Body of pancreas (tissue), 4 donors: ENCODE measurements at regions not wholly inside any gene's neighbourhood (a gene's known extent, or its start where the extent isn't known, plus 50 kb on each side); places are given as distances from the start of the nearest gene placed in this dataset.

ENCODE experiments used
- ATAC-seq: fragments of 150-250 bp; one replicate; pipeline ENCODE4 v1.9.1; 2016
- DNase-seq, 4 donors: peaks; one replicate each; pipeline ENCODE4 v3.0.0-alpha.2; 2019
- H3K27ac ChIP-seq, 4 donors: fragments of 200-600 bp; sonication (generic); 1 replicate in 3 of 4; 2 replicates in 1 of 4; pipeline versions ENCODE4 v1.5.1 to v1.6.1; 2016 to 2019; ENCODE audit warnings: mild to moderate bottlenecking in 1 of 4, mixed read lengths in 1 of 4, moderate library complexity in 1 of 4
- H3K27me3 ChIP-seq, 2 donors: fragments of 200-600 bp; sonication (generic); one replicate each; pipeline ENCODE4 v1.6.0; 2016; ENCODE audit warnings: mild to moderate bottlenecking in 1 of 2
- H3K36me3 ChIP-seq, 2 donors: fragments of 200-600 bp; sonication (generic); replicated peaks in 1 of 2; 2 replicates each; pipeline ENCODE4 v1.5.1; 2016; ENCODE audit warnings: low read depth in 2 of 2; ENCODE audit not compliant: insufficient read depth in 1 of 2
- H3K4me1 ChIP-seq: fragments of 200-600 bp; sonication (generic); one replicate; pipeline ENCODE4 v1.6.0; 2016
- H3K4me3 ChIP-seq, 2 donors: fragments of 200-600 bp; sonication (generic); 1 replicate in 1 of 2; 2 replicates in 1 of 2; pipeline ENCODE4 v1.5.1; 2016 to 2019
- H3K9me3 ChIP-seq, 3 donors: fragments of 200-600 bp; sonication (generic); 1 replicate in 2 of 3; 2 replicates in 1 of 3; pipeline ENCODE4 v1.5.1; 2016
- POLR2A ChIP-seq, 3 donors: fragments of 450-650 bp; IDR thresholded peaks; one replicate each; pipeline ENCODE4 v1.6.1; 2016; ENCODE audit warnings: antibody characterized with exemption in 3 of 3, mild to moderate bottlenecking in 2 of 3
- WGBS, 2 donors: methylation state at CpG; one replicate each; pipeline ENCODE4 v1.1.5; 2017; 5-methylcytosine and 5-hydroxymethylcytosine counted together
- intact Hi-C: fragments of 100-400 bp; cut with DNase I; formaldehyde crosslinking; loops from one replicate; pipeline ENCODE4 v1.15.1; 2023
- TF ChIP-seq, protein P1 (sequence below), 7 experiments: fragments of 450-650 bp in 4 of 7; fragments of 200-600 bp in 3 of 7; sonication (generic) in 3 of 7; IDR thresholded peaks; one replicate each; pipeline ENCODE4 v1.5.1; 2016 to 2019; ENCODE audit warnings: antibody characterized with exemption in 7 of 7

DNA sequence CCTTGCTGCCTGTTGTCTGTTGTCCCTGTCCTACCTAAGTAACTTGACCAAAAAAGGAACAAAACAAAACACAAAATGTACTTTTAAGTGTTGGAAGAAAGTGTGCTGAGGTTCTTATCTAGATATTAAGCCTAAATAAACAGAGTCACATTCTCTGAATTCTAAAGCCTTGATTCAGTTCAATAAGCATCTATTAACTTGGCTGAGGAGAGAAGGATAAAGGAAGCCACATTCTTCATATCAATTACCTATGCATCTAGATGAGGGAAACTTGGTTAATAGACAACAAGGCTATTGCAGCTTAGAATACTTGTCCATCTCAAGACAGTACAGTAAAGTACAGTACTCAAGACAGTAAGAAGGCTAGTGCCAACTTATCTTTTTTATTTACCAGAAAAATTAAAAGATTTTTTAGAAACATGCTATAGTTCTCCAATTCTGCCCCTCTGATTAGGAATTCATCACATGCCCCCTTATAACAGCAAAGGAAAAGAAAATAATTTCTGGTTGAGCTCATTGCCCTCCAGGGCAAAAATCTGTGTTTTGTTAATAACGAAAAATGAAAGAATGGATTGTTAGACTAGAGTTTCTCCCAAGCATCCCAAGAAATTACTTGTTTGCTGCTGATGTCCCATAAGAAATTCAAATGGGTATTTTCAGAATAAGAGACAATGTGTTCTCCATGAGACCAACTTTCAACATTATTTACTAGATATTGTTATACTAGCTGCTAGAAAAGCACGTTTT, 546.5 kb upstream of the SEMA3D start:
- DNase-seq (no peak), ATAC-seq (no peak)
- peaks cover 24% of the 10 kb centered on the region for H3K4me1 ChIP-seq
- WGBS, 2 donors, result 54 to 63% methylated on average over 2 of the region's 2 CpGs
- no peak overlapping the region for H3K27ac ChIP-seq
- TF ChIP-seq, protein P1, sequence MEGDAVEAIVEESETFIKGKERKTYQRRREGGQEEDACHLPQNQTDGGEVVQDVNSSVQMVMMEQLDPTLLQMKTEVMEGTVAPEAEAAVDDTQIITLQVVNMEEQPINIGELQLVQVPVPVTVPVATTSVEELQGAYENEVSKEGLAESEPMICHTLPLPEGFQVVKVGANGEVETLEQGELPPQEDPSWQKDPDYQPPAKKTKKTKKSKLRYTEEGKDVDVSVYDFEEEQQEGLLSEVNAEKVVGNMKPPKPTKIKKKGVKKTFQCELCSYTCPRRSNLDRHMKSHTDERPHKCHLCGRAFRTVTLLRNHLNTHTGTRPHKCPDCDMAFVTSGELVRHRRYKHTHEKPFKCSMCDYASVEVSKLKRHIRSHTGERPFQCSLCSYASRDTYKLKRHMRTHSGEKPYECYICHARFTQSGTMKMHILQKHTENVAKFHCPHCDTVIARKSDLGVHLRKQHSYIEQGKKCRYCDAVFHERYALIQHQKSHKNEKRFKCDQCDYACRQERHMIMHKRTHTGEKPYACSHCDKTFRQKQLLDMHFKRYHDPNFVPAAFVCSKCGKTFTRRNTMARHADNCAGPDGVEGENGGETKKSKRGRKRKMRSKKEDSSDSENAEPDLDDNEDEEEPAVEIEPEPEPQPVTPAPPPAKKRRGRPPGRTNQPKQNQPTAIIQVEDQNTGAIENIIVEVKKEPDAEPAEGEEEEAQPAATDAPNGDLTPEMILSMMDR (IDR thresholded peaks at IDR 0.05), result no peak
- TF ChIP-seq POLR2A (IDR thresholded peaks at IDR 0.05), result no peak
- H3K4me3 ChIP-seq, result no peak overlapping the region
- intact Hi-C loops, result no loop called here
- H3K9me3 ChIP-seq, result peaks cover 0 to 4% (median 0%) of the 10 kb centered on the region in 3 donors
- H3K27me3 ChIP-seq, result no peaks in the 10 kb centered on the region
- no peaks in the 10 kb centered on the region for H3K36me3 ChIP-seq

DNA sequence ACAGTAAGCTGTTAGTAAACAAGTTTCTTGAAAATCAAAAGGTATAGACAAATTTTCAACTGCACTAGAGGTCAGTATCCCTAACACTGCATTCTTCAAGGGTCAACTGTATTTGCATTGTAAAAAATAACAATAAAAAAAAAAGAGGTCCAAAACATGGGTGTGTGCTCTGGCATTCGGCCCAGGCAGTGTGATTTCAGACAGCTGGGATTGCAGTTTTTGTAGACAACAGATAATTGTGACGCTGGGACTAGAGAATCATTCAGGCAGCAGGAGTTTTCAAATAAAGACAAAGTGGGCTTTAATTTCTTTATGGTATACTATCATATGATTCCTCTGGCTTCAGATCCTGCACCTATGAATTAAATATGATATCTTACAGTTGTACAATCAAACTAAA, 543.2 kb upstream of the SEMA3D start:
- intact Hi-C loops, result no loop called here
- no peak for ATAC-seq
- peak in 2 of 4 donors; percentile 36 to 65 for DNase-seq

DNA sequence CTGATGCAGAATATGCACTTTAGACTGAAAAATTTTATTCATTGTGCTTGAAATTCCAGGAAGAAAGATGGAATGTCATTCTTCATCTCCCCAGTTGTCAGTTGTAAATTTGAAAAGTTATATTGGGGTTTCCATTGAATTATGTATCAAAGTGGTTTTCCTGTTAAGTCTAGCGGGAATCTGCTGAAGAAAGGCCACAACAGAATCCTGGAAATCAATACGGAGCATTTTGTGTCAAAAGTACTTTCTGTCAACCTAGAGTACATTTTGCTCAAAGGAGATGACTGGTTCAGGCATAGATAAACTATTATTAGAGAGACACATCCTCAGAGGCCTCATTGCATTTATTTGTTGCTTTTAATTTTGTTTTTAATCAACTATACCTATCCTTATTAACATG, 538.2 kb upstream of the SEMA3D start:
- ATAC-seq (no peak), DNase-seq (no peak)
- TF ChIP-seq POLR2A (IDR thresholded peaks at IDR 0.05), result no peak
- TF ChIP-seq, protein P1 (IDR thresholded peaks at IDR 0.05), result no peak
- Histone ChIP-seq H3K36me3 (no peaks in the 10 kb centered on the region), H3K27ac (no peak overlapping the region), H3K4me1 (no peaks in the 10 kb centered on the region), H3K27me3 (no peaks in the 10 kb centered on the region), H3K9me3 (no peaks in the 10 kb centered on the region), H3K4me3 (no peak overlapping the region)
- WGBS, 2 donors, result 86 to 88% methylated on average over 2 of the region's 2 CpGs
- intact Hi-C loops, result no loop called here

More for the DNA sequence above, 543.2 kb upstream of the SEMA3D start:
- Histone ChIP-seq H3K4me3 (no peak overlapping the region), H3K4me1 (peaks cover 8% of the 10 kb centered on the region), H3K27ac (no peak overlapping the region), H3K36me3 (no peaks in the 10 kb centered on the region), H3K27me3 (no peaks in the 10 kb centered on the region), H3K9me3 (no peaks in the 10 kb centered on the region)
- 23 to 40% methylated on average over 2 of the region's 2 CpGs for WGBS, 2 donors
- no peak for TF ChIP-seq POLR2A (IDR thresholded peaks at IDR 0.05)
- TF ChIP-seq, protein P1 (IDR thresholded peaks at IDR 0.05), result no peak

DNA sequence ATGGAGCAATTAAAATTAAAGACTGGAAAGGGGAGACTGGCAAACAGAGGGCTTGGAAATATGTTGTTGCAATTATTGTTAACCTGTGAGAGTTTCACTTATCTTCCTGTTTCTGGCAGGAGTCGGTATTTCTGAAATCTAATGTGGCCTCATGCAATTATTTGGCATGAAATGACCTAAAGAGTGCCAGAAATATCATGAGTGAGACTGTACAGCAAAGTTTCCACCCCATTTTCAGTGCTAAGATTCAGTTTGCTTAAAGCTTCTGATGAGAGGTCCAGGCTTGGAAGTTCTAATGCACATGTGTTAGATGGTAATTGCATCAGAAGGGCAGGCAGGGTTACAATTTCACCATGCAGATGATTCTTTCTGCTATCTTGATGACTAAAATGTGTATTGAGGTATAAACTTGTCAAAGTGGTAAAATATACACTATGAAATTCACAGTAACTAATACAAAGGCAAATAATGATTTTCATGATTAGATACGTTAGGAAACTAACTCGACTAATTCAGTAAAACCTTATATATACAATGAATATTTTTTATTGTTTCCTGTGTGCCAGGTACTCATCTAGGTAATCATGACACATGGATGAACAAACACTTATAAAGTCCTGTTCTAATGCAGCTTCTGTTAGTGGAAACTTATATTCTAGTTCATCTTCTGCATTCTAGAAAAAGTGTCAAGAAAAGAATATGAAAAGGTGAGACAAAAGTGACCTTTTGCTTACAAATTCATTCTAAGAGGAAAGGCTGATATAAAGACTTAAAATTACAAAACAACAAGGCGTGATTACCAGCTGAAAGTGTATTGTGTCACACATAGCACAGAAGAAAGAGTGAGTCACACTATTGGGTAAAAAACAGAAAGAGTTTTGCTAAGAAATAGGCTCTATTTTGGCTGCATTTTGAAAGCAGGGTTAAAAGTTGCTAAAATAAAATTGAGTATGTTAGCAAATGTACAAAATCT, 533.4 kb upstream of the SEMA3D start:
- no peaks in the 10 kb centered on the region for H3K4me1 ChIP-seq
- no peak for TF ChIP-seq POLR2A (IDR thresholded peaks at IDR 0.05)
- TF ChIP-seq, protein P1 (IDR thresholded peaks at IDR 0.05), result no peak
- no peaks in the 10 kb centered on the region for H3K27me3 ChIP-seq
- no peaks in the 10 kb centered on the region for H3K36me3 ChIP-seq
- no peak for ATAC-seq
- 40 to 42% methylated on average over 4 of the region's 4 CpGs for WGBS, 2 donors
- intact Hi-C loops, result no loop called here
- no peak overlapping the region for H3K27ac ChIP-seq
- no peak for DNase-seq
- H3K4me3 ChIP-seq, result no peak overlapping the region
- H3K9me3 ChIP-seq, result no peaks in the 10 kb centered on the region
